GM23248 (cell line): ENCODE measurements at regions not wholly inside any gene's neighbourhood (a gene's known extent, or its start where the extent isn't known, plus 50 kb on each side); places are given as distances from the start of the nearest gene placed in this dataset.

Experiments used
- DNase-seq: peaks from one replicate; pipeline ENCODE4 v3.0.0-alpha.2; 2015
- H2AFZ ChIP-seq: fragments of 200-600 bp; sonication (generic); 2 replicates; pipeline ENCODE4 v1.6.1; 2016; ENCODE audit warnings: antibody characterized with exemption
- H3F3A ChIP-seq: fragments of 200-600 bp; sonication (generic); 2 replicates; pipeline ENCODE4 v1.6.1; 2016; ENCODE audit warnings: mild to moderate bottlenecking, antibody characterized with exemption, mixed run types; ENCODE audit not compliant: insufficient read depth
- H3K27ac ChIP-seq: fragments of 200-600 bp; sonication (generic); 2 replicates; pipeline ENCODE4 v1.5.1; 2016; ENCODE audit warnings: mild to moderate bottlenecking
- H3K27me3 ChIP-seq: fragments of 200-600 bp; sonication (generic); replicated peaks from 2 replicates; pipeline ENCODE4 v1.6.1; 2016; ENCODE audit warnings: mild to moderate bottlenecking; ENCODE audit not compliant: insufficient read depth
- H3K36me3 ChIP-seq: fragments of 200-600 bp; sonication (generic); 2 replicates; pipeline ENCODE4 v1.6.1; 2016; ENCODE audit warnings: low read depth, mild to moderate bottlenecking
- H3K4me1 ChIP-seq: fragments of 200-600 bp; sonication (generic); 2 replicates; pipeline ENCODE4 v1.6.1; 2016; ENCODE audit warnings: mild to moderate bottlenecking; ENCODE audit not compliant: insufficient read depth
- H3K4me2 ChIP-seq: fragments of 200-600 bp; sonication (generic); one replicate; pipeline ENCODE4 v1.6.1; 2016; ENCODE audit warnings: mild to moderate bottlenecking; ENCODE audit not compliant: unreplicated experiment
- H3K4me3 ChIP-seq: fragments of 200-600 bp; sonication (generic); 2 replicates; pipeline ENCODE4 v1.5.1; 2016; ENCODE audit warnings: mild to moderate bottlenecking
- H3K79me2 ChIP-seq: fragments of 200-600 bp; sonication (generic); 2 replicates; pipeline ENCODE4 v1.6.1; 2016; ENCODE audit warnings: mild to moderate bottlenecking; ENCODE audit not compliant: insufficient read depth
- H3K9ac ChIP-seq: fragments of 200-600 bp; sonication (generic); 2 replicates; pipeline ENCODE4 v1.6.1; 2016; ENCODE audit warnings: mild to moderate bottlenecking
- H3K9me2 ChIP-seq: fragments of 200-600 bp; sonication (generic); 2 replicates; pipeline ENCODE4 v1.6.1; 2016; ENCODE audit warnings: mixed run types, mild to moderate bottlenecking, moderate library complexity; ENCODE audit not compliant: insufficient read depth
- H3K9me3 ChIP-seq: fragments of 200-600 bp; sonication (generic); one replicate; pipeline ENCODE4 v1.6.1; 2017; ENCODE audit warnings: low read depth
- H4K20me1 ChIP-seq: fragments of 200-600 bp; sonication (generic); 2 replicates; pipeline ENCODE4 v1.6.0; 2016; ENCODE audit not compliant: insufficient read depth
- EZH2 ChIP-seq: fragments of 200-600 bp; sonication (generic); IDR thresholded peaks from 2 replicates; pipeline ENCODE4 v1.6.1; 2018; ENCODE audit warnings: antibody characterized with exemption, mild to moderate bottlenecking; ENCODE audit not compliant: insufficient read depth, poor library complexity, severe bottlenecking
- EZH2phosphoT487 ChIP-seq: fragments of 200-600 bp; sonication (generic); IDR thresholded peaks from 2 replicates; pipeline ENCODE4 v1.6.1; 2018; ENCODE audit warnings: antibody characterized with exemption, moderate library complexity, mild to moderate bottlenecking, low read depth; ENCODE audit not compliant: insufficient read depth
- WGBS, 2 experiments: methylation state at CpG; one replicate each; pipeline ENCODE4 v1.1.6; 2015 to 2017; ENCODE audit warnings: low lambda C conversion rate in 2 of 2, low coverage in 1 of 2; ENCODE audit errors: missing lambda C conversion rate in 2 of 2; 5-methylcytosine and 5-hydroxymethylcytosine counted together
- in situ Hi-C: fragments of 300-500 bp; cut with MboI; formaldehyde crosslinking; loops from 2 replicates; pipeline ENCODE4 v1.15.0; 2020

DNA sequence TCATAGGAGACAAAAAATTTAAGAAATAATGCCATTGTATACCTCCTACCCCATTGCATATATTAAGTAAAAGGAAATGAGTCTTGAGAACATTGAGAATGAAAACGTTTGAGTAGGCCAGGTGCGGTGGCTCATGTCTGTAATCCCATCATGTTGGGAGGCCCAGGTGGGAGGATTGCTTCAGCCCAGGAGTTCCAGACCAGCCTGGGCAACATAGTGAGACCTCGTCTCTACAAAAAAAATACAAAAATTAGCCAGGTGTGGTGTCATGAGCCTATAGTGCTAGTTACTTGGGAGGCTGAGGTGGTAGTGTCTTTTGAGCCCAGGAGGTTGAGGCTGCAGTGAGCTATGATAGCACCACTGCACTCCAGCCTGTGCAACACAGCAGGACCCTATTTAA, 107.7 kb upstream of the MGAT5 start:
- in situ Hi-C loops, result no loop called here
- Histone ChIP-seq H3K79me2 (0 out of 2 replicates have a peak, but pooled peaks cover 21% of the 10 kb centered on the region), H4K20me1 (no peaks in the 10 kb centered on the region), H3F3A (peaks cover 16% of the 10 kb centered on the region), H3K4me1 (peaks cover 28% of the 10 kb centered on the region), H3K27me3 (no peaks in the 10 kb centered on the region), H2AFZ (no peak overlapping the region), H3K9me2 (no peaks in the 10 kb centered on the region), H3K36me3 (no peaks in the 10 kb centered on the region), H3K9ac (peak overlapping the region; percentile 9; the same call in 1 of the 2 replicates), H3K27ac (peak overlapping the region; percentile 49; the same call in 1 of the 2 replicates), H3K9me3 (no peaks in the 10 kb centered on the region), H3K4me2 (no peak overlapping the region), H3K4me3 (no peak overlapping the region)
- no peak for TF ChIP-seq EZH2phosphoT487
- WGBS, 2 experiments, result 97 to 98% methylated on average over 3 of the region's 3 CpGs
- DNase-seq, result no peak

DNA sequence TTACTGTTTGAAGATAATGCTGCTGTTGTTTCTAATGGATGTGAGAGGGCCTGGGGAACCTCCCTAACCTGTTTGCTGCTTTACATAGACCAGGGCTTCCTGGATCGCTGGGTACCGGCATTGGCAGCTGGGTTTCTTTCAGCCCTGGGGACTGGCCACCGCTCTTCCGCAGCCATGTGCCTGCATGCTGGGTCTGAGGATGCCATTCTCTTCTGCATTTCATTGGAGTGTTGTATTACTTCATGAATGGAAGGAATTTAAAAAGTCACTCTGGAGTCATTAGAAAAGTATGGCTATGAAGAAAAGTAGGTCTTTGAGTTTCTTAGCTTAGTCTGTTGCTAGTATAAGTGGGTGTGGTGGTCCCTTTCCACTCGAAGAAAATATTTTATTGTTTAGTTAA, 107.3 kb upstream of the MGAT5 start:
- peak overlapping the region; percentile 49 for H3K27ac ChIP-seq

DNA sequence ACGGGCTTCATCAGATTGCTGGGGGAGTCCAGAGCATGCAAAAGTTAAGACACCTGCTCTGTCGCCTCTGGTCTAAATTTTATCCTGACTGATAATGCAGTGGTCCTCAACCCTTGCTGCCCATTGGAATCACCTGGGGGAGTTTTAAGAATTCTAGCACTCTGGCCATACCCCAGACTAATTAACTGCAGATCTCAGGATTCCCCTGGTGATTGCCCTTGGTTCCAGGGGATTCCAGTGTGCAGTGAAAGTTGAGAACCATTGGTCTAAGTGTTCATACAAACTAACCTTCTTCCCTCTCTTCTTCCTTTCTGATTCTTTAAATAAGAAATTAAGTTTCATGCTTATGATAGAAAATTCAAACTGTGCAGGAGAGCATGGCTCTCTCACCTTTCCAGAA, 105.7 kb upstream of the MGAT5 start:
- Histone ChIP-seq H3K4me1 (peaks cover 22% of the 10 kb centered on the region), H2AFZ (no peak overlapping the region), H3K4me2 (no peak overlapping the region), H3F3A (peaks cover 16% of the 10 kb centered on the region), H3K27me3 (no peaks in the 10 kb centered on the region), H3K9me2 (no peaks in the 10 kb centered on the region), H3K4me3 (no peak overlapping the region), H3K79me2 (0 out of 2 replicates have a peak, but pooled peaks cover 16% of the 10 kb centered on the region), H3K36me3 (no peaks in the 10 kb centered on the region), H3K9me3 (no peaks in the 10 kb centered on the region), H3K9ac (no peak overlapping the region), H3K27ac (no peak overlapping the region), H4K20me1 (no peaks in the 10 kb centered on the region)
- no peak for DNase-seq
- in situ Hi-C loops, result no loop called here
- no peak for TF ChIP-seq EZH2phosphoT487
- no peak for TF ChIP-seq EZH2
- 94 to 95% methylated on average over 2 of the region's 2 CpGs for WGBS, 2 experiments

More for the DNA sequence above, 107.3 kb upstream of the MGAT5 start:
- peak; percentile 71 for DNase-seq
- Histone ChIP-seq H3K79me2 (0 out of 2 replicates have a peak, but pooled peaks cover 21% of the 10 kb centered on the region), H3K36me3 (no peaks in the 10 kb centered on the region), H3K9ac (peak overlapping the region; percentile 9; the same call in 1 of the 2 replicates), H3K9me2 (no peaks in the 10 kb centered on the region), H3F3A (peaks cover 16% of the 10 kb centered on the region), H3K4me2 (peak overlapping the region; percentile 85), H3K4me1 (peaks cover 28% of the 10 kb centered on the region), H4K20me1 (no peaks in the 10 kb centered on the region), H3K9me3 (no peaks in the 10 kb centered on the region), H3K4me3 (peak overlapping the region; percentile 43), H3K27me3 (no peaks in the 10 kb centered on the region), H2AFZ (peak overlapping the region; percentile 45)
- TF ChIP-seq EZH2, result no peak
- 30 to 31% methylated on average over 5 of the region's 5 CpGs for WGBS, 2 experiments
- in situ Hi-C loops, result no loop called here

DNA sequence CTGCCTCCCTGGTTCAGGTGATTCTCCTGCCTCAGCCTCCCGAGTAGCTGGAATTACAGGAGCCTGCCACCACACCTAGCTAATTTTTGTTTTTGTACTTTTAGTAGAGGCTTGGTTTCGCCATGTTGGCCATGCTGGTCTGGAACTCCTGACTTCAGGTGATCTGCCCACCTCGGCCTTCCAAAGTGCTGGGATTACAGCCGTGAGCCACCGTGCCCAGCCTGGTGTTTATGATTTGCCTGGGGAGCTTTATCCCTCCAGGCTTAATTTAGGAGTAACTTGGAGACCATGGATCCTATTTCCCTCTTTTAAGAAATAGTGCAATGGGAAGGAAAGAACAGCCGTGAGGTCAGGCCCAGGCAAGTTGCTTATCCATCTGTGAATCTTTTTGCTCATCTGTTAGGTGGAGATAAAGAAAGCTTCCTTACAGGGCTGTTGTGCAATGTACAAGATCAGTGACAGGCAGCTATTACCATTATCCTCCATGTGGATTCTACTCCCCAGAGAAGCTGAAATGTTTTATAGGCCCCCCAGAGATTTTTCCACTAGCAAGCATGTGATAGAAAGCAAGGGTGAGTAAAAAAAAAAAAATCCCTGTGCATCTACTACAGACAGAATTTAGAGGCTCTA, 104.9 kb upstream of the MGAT5 start:
- WGBS, 2 experiments, result 89 to 91% methylated on average over 6 of the region's 6 CpGs
- no peak overlapping the region for H3K27ac ChIP-seq
- H3K79me2 ChIP-seq, result 0 out of 2 replicates have a peak, but pooled peaks cover 23% of the 10 kb centered on the region
- H3F3A ChIP-seq, result peaks cover 16% of the 10 kb centered on the region
- DNase-seq, result no peak
- H3K9me2 ChIP-seq, result no peaks in the 10 kb centered on the region
- H3K9me3 ChIP-seq, result no peaks in the 10 kb centered on the region
- H3K4me1 ChIP-seq, result peaks cover 20% of the 10 kb centered on the region
- TF ChIP-seq EZH2 (no peak), EZH2phosphoT487 (no peak)
- H3K9ac ChIP-seq, result no peak overlapping the region
- H2AFZ ChIP-seq, result no peak overlapping the region
- no peak overlapping the region for H3K4me3 ChIP-seq
- no peaks in the 10 kb centered on the region for H4K20me1 ChIP-seq
- H3K27me3 ChIP-seq, result no peaks in the 10 kb centered on the region
- in situ Hi-C loops, result no loop called here
- no peak overlapping the region for H3K4me2 ChIP-seq
- H3K36me3 ChIP-seq, result no peaks in the 10 kb centered on the region
